ENCODE measurements at regions not wholly inside any gene's neighbourhood (a gene's known extent, or its start where the extent isn't known, plus 50 kb on each side); places are given as distances from the start of the nearest gene placed in this dataset.
A peak's percentile ranks its signal among the peaks of the same experiment; 100 is the strongest.

GRCh38 chr5:89401659-89402058 lies 518.7 kb upstream of the MEF2C start:
- DNase-seq (ENCODE audit: low spot score in 2 of 2): no peak
- TF ChIP-seq POLR2A (IDR thresholded peaks at IDR 0.05) (no peak), CTCF (IDR thresholded peaks at IDR 0.05) (no peak)
- H3K4me3 ChIP-seq (ENCODE audit: low read depth, poor library complexity, severe bottlenecking): no peak overlapping the region
- WGBS, 2 donors: 75 to 79% methylated on average over 1 of the region's 1 CpG
- intact Hi-C loops (cut with DNase I; ENCODE audit: low total_unique reads): no loop called here

GRCh38 chr5:89401012-89401411 lies 518.0 kb upstream of the MEF2C start:
- 82 to 88% methylated on average over 3 of the region's 3 CpGs for WGBS, 2 donors
- TF ChIP-seq CTCF (IDR thresholded peaks at IDR 0.05) (no peak), POLR2A (IDR thresholded peaks at IDR 0.05) (no peak)
- no peak for DNase-seq (ENCODE audit: low spot score in 2 of 2)
- intact Hi-C loops (cut with DNase I; ENCODE audit: low total_unique reads): no loop called here
- no peak overlapping the region for H3K4me3 ChIP-seq (ENCODE audit: low read depth, poor library complexity, severe bottlenecking)

GRCh38 chr5:89399548-89399947 lies 516.6 kb upstream of the MEF2C start:
- 30 to 33% methylated on average over 1 of the region's 1 CpG for WGBS, 2 donors
- no peak for TF ChIP-seq CTCF (IDR thresholded peaks at IDR 0.05)
- TF ChIP-seq POLR2A (IDR thresholded peaks at IDR 0.05): no peak
- intact Hi-C loops (cut with DNase I; ENCODE audit: low total_unique reads): no loop called here
- no peak for DNase-seq (ENCODE audit: low spot score in 2 of 2)
- H3K4me3 ChIP-seq (ENCODE audit: low read depth, poor library complexity, severe bottlenecking): no peak overlapping the region

- 84 to 88% methylated on average over 1 of the region's 1 CpG for WGBS, 2 donors
- no peak for TF ChIP-seq CTCF (IDR thresholded peaks at IDR 0.05)
- no peak for TF ChIP-seq POLR2A (IDR thresholded peaks at IDR 0.05)
- H3K4me3 ChIP-seq (ENCODE audit: low read depth, poor library complexity, severe bottlenecking): no peak overlapping the region
- intact Hi-C loops (cut with DNase I; ENCODE audit: low total_unique reads): no loop called here
- DNase-seq (ENCODE audit: low spot score in 2 of 2): no peak
These were observed 514.1 kb upstream of the MEF2C start for GRCh38 chr5:89397096-89397495.

- peak in 1 of 2 donors; percentile 14 for DNase-seq (ENCODE audit: low spot score in 2 of 2)
- 25 to 53% methylated on average over 2 of the region's 2 CpGs for WGBS, 2 donors
- TF ChIP-seq POLR2A (IDR thresholded peaks at IDR 0.05) (no peak), CTCF (IDR thresholded peaks at IDR 0.05) (no peak)
- H3K4me3 ChIP-seq (ENCODE audit: low read depth, poor library complexity, severe bottlenecking): no peak overlapping the region
- intact Hi-C loops (cut with DNase I; ENCODE audit: low total_unique reads): no loop called here
These were observed 513.4 kb upstream of the MEF2C start for GRCh38 chr5:89396278-89396954.

GRCh38 chr5:89395111-89395510 lies 512.1 kb upstream of the MEF2C start:
- TF ChIP-seq POLR2A (IDR thresholded peaks at IDR 0.05): no peak
- TF ChIP-seq CTCF (IDR thresholded peaks at IDR 0.05): no peak
- intact Hi-C loops (cut with DNase I; ENCODE audit: low total_unique reads): no loop called here
- no peak for DNase-seq (ENCODE audit: low spot score in 2 of 2)
- no peak overlapping the region for H3K4me3 ChIP-seq (ENCODE audit: low read depth, poor library complexity, severe bottlenecking)
